Testis (tissue), 2 donors: ENCODE measurements at regions not wholly inside any gene's neighbourhood (a gene's known extent, or its start where the extent isn't known, plus 50 kb on each side); places are given as distances from the start of the nearest gene placed in this dataset.

ENCODE experiments used
- DNase-seq: peaks from one replicate; pipeline ENCODE4 v3.0.0-alpha.2; 2019
- H3K27ac ChIP-seq, 2 donors: fragments of 200-600 bp; sonication (generic); one replicate each; pipeline ENCODE4 v1.5.1; 2019
- H3K27me3 ChIP-seq: fragments of 200-600 bp; sonication (generic); one replicate; pipeline ENCODE4 v1.5.1; 2019
- H3K36me3 ChIP-seq: fragments of 200-600 bp; sonication (generic); one replicate; pipeline ENCODE4 v1.5.1; 2017; ENCODE audit warnings: low read depth; ENCODE audit errors: missing control alignments
- H3K4me1 ChIP-seq: fragments of 200-600 bp; sonication (generic); one replicate; pipeline ENCODE4 v1.5.1; 2019
- H3K4me3 ChIP-seq, 2 donors: fragments of 200-600 bp; sonication (generic); one replicate each; pipeline ENCODE4 v1.5.1; 2017 to 2019
- H3K9me3 ChIP-seq: fragments of 200-600 bp; sonication (generic); one replicate; pipeline ENCODE4 v1.5.1; 2017
- CTCF ChIP-seq, 3 experiments: fragments of 450-650 bp in 2 of 3; fragments of 200-600 bp in 1 of 3; sonication (generic) in 1 of 3; IDR thresholded peaks; one replicate each; pipeline ENCODE4 v1.5.1; 2016 to 2019; ENCODE audit warnings: antibody characterized with exemption in 3 of 3, mild to moderate bottlenecking in 2 of 3, moderate library complexity in 1 of 3
- POLR2A ChIP-seq: fragments of 450-650 bp; IDR thresholded peaks from one replicate; pipeline ENCODE4 v1.6.1; 2017; ENCODE audit warnings: antibody characterized with exemption, mild to moderate bottlenecking, moderate library complexity
- WGBS, 2 donors: methylation state at CpG; one replicate each; pipeline ENCODE4 v1.1.5; 2018; 5-methylcytosine and 5-hydroxymethylcytosine counted together
- intact Hi-C: fragments of 100-400 bp; cut with DNase I; formaldehyde crosslinking; loops from one replicate; pipeline ENCODE4 v1.15.1; 2023; ENCODE audit warnings: low total_unique reads

GRCh38 chr1:25098717-25099116 is 133.6 kb downstream of the SYF2 start:
- Histone ChIP-seq H3K27ac (no peak overlapping the region), H3K36me3 (no peaks in the 10 kb centered on the region), H3K4me1 (no peaks in the 10 kb centered on the region), H3K9me3 (no peaks in the 10 kb centered on the region), H3K4me3 (no peak overlapping the region), H3K27me3 (no peaks in the 10 kb centered on the region)
- 45 to 67% methylated on average over 4 of the region's 4 CpGs for WGBS, 2 donors
- no peak for DNase-seq
- TF ChIP-seq POLR2A = no peak
- TF ChIP-seq CTCF (IDR thresholded peaks at IDR 0.05) = no peak
- intact Hi-C loops = no loop called here

- H3K9me3 ChIP-seq = no peaks in the 10 kb centered on the region
- H3K36me3 ChIP-seq = no peaks in the 10 kb centered on the region
- 77 to 86% methylated on average over 5 to 8 of the region's 8 CpGs for WGBS, 2 donors
- intact Hi-C loops = no loop called here
- no peak overlapping the region for H3K27ac ChIP-seq
- TF ChIP-seq CTCF (IDR thresholded peaks at IDR 0.05) (no peak), POLR2A (no peak)
- no peaks in the 10 kb centered on the region for H3K27me3 ChIP-seq
- no peaks in the 10 kb centered on the region for H3K4me1 ChIP-seq
- H3K4me3 ChIP-seq = no peak overlapping the region
- DNase-seq = no peak
Observed at GRCh38 chr1:25096307-25097150, 135.8 kb downstream of the SYF2 start.

- Histone ChIP-seq H3K4me3 (no peak overlapping the region), H3K27me3 (no peaks in the 10 kb centered on the region), H3K27ac (no peak overlapping the region), H3K36me3 (no peaks in the 10 kb centered on the region), H3K9me3 (no peaks in the 10 kb centered on the region), H3K4me1 (no peaks in the 10 kb centered on the region)
- intact Hi-C loops = no loop called here
- DNase-seq = no peak
- no peak for TF ChIP-seq POLR2A
- no peak for TF ChIP-seq CTCF (IDR thresholded peaks at IDR 0.05)
- WGBS, 2 donors = 81 to 82% methylated on average over 5 of the region's 5 CpGs
Observed at GRCh38 chr1:25095635-25096200, 136.6 kb downstream of the SYF2 start.

- WGBS, 2 donors = 77 to 83% methylated on average over 10 of the region's 10 CpGs
- Histone ChIP-seq H3K9me3 (no peaks in the 10 kb centered on the region), H3K27ac (no peak overlapping the region), H3K4me1 (no peaks in the 10 kb centered on the region), H3K27me3 (no peaks in the 10 kb centered on the region), H3K36me3 (no peaks in the 10 kb centered on the region), H3K4me3 (no peak overlapping the region)
- DNase-seq = no peak
- intact Hi-C loops = no loop called here
- no peak for TF ChIP-seq CTCF (IDR thresholded peaks at IDR 0.05)
- no peak for TF ChIP-seq POLR2A
Observed at GRCh38 chr1:25094995-25095394, 137.3 kb downstream of the SYF2 start.
